Stimulated activated CD8-positive, alpha-beta memory T cell treated with anti-CD3 and anti-CD28 coated beads, Interleukin-15, amount 100 ng/mL, for 48 hours (primary cell): ENCODE measurements at regions not wholly inside any gene's neighbourhood (a gene's known extent, or its start where the extent isn't known, plus 50 kb on each side); places are given as distances from the start of the nearest gene placed in this dataset.
"Not testable (repeated sequence)": the region's sequence is repeated elsewhere in the genome, so short reads cannot be mapped to it uniquely, and the experiment has no call there.

Source experiments
- DNase-seq, 2 donors: peaks; one replicate each; pipeline ENCODE4 v3.0.0-alpha.2; 2020; ENCODE audit warnings: low read depth in 2 of 2

DNA sequence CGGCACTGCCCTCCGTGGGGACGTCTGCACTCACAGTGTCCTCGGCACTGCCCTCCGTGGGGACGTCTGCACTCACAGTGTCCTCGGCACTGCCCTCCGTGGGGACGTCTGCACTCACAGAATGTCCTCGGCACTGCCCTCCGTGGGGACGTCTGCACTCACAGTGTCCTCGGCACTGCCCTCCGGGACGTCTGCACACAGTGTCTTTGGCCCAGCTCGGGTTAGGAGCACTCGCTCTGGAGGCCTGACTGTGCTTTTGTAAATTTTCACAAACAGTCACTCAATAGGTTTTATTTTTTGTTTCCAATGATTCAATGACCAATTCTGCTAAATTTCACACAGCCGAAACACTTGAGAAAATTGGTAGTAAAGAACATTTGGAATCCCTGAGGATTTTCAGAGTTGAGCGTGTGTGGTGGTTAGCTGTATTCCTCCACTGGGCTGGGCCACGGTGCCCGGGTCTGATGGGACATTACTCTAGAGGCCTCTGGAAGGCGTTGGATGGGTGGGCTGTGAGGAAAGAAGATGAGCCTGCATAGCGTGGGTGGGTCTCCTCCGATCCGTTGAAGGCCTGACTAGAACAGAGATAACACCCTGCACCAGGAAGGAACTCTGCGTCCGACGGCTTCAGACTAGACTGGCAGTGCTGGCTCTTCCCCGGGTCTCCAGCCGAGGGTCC, 134.8 kb downstream of the RTP5 start:
- no peak for DNase-seq

DNA sequence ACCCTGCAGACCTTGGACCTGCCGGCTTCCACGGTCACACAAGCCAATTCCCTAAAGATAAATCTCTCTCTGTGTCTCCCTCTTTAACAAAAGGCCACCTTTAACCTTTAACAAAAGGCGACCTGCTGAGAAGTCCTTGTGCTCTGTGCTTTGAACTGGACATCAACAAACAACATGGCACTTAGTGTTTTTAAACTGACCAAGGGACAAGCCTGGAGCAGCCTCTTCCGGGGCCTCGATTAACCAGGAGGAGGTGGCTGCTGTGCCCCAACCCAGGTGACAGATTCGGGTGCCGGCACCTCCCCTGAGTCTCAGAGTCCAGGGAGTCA, 135.3 kb downstream of the RTP5 start:
- no peak for DNase-seq

DNA sequence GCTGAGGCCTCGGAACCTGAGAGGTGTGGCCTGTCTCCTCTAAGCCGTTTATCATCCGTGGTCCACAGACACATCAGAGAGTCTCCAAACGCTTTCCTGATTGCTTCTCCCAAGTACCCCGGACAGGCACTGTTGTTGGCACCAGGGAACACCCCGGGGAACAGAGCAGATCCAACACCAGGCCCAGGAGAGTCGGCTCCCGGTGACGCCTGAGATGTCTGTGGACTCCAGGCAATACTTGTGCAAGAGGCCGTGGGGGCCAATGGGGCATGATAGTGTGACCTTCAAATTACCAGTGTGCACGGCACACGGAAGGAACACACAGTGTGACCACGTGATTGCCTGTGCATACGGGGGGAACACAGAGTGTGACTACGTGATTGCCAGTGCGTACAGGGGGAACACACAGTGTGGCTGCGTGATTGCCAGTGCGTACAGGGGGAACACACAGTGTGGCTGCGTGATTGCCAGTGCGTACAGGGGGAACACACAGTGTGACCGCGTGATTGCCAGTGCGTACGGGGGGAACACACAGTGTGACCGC, 136.6 kb downstream of the RTP5 start:
- not testable (repeated sequence) for DNase-seq

DNA sequence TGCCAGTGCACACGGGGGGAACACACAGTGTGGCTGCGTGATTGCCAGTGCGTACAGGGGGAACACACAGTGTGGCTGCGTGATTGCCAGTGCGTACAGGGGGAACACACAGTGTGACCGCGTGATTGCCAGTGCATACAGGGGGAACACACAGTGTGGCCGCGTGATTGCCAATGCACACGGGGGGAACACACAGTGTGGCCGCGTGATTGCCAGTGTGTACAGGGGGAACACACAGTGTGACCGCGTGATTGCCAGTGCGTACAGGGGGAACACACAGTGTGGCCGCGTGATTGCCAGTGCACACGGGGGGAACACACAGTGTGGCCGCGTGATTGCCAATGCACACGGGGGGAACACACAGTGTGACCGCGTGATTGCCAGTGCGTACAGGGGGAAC, 139.4 kb downstream of the RTP5 start:
- DNase-seq, result not testable (repeated sequence)

DNA sequence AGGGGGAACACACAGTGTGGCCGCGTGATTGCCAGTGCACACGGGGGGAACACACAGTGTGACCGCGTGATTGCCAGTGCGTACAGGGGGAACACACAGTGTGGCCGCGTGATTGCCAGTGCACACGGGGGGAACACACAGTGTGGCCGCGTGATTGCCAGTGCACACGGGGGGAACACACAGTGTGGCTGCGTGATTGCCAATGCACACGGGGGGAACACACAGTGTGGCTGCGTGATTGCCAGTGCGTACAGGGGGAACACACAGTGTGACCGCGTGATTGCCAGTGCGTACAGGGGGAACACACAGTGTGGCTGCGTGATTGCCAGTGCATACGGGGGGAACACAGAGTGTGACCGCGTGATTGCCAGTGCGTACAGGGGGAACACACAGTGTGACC, 140.3 kb downstream of the RTP5 start:
- DNase-seq, result not testable (repeated sequence)

DNA sequence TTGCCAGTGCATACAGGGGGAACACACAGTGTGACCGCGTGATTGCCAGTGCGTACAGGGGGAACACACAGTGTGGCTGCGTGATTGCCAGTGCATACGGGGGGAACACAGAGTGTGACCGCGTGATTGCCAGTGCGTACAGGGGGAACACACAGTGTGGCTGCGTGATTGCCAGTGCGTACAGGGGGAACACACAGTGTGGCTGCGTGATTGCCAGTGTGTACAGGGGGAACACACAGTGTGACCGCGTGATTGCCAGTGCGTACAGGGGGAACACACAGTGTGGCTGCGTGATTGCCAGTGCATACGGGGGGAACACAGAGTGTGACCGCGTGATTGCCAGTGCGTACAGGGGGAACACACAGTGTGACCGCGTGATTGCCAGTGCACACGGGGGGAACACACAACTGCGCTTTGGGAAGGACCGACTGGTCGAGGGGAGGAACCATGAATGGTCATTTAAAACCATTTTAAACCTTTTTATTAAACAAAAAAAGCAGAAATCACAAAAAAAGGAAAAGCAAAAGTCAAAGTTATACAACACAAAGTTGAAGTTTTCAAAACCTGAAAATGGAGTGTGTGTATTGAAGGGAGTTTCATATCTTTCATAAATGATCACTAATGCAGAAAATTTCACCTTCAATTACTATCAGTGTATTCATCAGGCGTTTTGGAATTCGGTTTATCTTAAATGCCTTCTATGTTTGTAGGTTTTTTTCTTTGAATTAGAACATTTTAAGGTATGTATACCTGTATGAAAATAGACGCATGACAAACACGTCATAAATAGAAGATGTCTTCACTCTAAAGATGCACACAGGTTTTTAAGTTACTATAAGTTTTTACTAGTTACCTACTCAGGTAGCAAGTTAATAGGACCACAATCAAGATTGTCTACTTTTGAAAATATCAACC, 141.0 kb downstream of the RTP5 start:
- not testable (repeated sequence) for DNase-seq

DNA sequence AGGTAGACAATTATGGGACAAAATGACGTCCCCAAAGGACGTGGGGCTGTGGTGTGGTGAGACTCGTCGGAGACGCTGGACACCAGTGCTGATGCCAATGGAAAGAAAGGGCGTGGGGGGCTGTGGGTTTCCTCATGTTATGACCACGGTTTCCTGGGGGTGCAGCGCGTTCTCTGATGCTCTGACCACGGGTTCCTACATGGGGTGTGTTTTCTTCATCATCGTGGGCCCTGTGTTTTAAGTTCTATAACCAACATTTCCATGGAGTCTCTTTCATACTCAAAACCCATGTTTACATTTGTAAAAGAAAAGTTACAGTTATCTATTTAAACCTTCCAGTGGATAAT, 141.6 kb downstream of the RTP5 start:
- peak; percentile 13 to 16 for DNase-seq

DNA sequence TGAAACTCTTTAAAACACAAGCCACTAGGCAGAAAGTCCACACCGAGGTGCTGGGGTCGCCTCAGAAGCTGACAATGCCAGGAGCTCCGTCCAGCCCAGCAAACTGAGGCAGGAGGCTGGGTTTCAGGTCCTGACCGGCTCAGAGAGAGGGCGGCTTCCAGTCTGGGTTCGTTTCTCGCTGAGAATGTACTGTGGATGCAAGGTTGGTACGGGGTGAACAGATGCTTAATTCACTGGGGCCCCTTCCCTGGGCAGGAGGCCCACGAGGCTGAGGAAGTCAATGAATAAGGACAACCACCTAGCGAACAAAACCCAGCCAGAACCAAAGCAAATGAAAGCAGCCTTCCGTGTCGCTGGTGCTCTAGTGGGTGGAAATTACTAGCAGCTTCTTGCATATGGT, 142.0 kb downstream of the RTP5 start:
- no peak for DNase-seq

DNA sequence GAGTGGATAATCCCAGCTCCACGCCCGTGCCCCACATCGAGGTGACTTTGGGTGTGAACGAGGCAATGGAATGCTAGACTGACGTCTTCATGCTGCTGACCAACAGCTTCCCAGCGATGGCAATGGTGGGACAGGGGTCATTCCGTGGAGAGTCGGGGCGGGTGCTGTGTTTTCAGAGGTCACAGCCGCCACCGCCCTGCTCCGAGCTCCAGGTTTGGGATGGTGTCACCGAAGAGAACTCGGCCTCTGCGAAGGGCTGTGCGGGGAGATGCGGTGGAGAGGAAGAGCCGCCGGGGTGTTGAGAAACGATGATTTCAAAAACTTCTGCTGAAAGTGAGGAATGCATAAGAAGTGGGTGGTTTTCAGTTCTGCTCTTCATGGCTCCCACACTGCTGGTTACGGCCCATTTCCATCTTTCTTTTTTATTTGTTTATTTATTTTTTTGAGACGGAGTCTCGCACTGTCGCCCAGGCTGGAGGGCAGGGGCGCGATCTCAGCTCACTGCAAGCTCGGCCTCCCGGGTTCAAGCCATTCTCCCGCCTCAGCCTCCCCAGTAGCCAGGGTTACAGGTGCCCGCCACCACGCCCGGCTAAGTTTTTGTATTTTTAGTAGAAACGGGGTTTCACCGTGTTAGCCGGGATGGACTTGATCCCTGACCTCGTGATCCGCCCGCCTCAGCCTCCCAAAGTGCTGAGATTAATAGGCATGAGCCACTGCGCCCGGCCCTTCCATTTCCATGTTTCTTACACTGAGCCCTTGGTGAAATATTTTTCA, 142.6 kb downstream of the RTP5 start:
- DNase-seq, result no peak

DNA sequence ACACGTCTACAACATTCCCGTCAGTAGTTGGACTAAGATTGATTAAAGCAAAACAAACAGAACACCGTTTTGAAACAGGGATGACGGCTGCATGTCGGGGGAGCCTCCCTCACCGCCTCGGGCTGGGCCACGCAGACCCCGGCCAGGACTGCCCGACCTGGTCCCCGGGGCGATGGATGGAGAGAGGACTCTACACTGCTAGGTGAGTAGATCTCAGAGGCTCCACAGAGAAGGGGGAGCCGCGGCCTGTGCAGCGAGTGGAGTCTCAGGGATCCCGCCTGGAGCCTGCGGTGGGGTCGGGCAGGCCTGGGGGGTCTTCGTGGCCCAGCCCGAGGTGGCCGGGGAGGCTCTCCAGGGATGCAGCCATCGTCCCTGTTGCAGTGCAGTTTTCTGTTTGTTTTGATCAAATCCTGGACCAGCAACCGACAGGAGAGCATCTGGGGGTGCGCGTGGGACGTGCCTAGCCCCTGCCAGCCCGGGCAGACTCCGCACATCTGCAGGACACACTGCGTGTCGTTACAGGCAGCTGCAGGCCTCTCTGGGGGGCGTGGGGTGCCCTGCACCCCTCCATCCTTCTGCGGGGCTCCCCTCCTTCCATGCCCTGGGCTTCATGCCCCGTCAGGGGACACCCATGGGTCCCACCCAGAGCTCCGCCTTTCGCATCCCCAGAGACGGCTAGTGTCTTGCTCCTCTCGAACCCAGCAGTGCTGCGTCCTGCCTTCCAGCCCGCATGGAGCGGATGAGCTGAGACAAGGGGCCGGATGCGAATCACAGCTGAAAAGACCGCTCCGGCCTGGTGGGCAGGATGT, 143.6 kb downstream of the RTP5 start:
- no peak for DNase-seq

DNA sequence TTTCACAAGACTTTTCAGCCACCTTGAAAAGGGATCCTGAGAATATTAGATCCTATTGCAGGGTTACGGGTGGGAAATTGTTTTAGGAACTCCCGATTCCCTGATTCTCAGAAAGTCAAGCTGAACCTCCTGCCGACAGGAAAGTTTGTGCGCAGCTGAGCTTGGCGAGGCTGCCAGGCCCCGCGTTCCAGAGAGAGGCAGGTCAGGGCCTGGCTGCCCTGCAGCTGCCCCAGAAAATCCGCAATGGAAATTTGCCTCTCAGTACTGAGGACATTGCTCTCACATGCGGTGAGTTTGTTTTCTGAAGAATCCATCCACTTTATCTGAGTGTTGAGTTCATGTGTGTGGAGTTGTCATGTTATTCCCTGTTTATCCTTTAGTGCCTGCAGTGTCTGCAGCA, 144.2 kb downstream of the RTP5 start:
- no peak for DNase-seq

DNA sequence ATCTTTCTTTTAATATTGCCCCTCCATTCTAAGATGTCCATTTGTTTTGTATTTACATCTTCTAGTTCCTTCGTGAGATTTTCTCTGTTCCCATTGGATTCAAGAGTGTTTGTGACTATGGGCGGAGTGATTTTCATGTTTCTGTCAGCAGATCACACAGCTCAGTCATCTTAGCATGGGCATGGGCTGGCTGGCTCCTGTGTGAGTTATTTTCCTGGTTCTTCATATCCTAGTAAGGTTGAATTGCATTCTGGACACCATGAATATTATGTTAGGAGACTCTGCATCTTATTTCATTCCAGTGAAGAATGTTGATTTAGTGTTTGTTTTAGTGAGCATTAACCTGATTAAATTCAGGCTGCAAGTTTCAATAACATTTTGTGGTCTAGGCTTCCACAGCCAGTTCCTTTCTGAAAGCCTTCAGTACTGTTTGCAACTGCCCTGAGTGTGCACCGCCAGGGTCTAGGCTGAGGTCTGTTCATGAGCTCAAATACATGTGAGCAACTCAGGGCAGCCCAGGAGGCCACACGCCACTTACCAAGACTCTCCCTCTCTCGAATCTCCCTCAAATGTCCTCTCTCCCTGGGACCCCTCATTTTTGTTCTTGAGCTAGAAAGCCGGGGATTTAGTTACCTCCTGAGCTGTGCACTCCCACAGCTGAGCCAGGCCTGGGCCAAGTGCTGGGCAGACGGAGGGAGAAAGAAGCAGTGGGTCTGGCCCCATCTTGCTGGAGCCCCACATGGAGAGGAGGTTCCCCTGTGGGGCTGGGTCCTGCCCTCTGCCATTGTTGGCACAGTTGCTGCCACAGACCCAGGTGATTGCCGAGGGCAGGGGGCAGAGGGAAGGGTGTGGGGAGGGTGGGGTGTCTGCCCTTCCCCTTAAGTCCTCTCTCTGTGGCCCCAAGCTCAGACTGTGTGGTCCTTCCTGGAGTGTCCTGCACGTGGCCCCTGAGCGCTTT, 145.9 kb downstream of the RTP5 start:
- DNase-seq, result no peak

DNA sequence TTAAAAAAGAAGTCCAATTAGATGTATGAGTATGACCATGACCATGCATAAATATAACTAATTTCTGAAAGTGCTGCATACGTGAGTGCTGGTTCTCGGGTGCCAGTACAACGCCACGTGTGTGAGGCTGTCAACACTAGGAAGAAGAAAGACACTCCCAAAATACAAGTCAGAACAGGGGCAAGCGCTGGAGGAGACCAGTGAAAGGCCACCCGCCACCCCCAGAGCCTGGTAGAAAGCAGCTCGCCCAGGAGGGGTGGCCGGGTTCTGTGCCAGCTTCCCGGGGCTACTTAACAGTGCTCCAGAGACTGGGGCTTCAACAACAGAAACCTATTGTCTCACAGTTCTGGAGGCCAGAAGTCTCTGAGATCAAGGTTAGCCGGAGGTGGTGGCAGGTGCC, 147.6 kb downstream of the RTP5 start:
- no peak for DNase-seq

DNA sequence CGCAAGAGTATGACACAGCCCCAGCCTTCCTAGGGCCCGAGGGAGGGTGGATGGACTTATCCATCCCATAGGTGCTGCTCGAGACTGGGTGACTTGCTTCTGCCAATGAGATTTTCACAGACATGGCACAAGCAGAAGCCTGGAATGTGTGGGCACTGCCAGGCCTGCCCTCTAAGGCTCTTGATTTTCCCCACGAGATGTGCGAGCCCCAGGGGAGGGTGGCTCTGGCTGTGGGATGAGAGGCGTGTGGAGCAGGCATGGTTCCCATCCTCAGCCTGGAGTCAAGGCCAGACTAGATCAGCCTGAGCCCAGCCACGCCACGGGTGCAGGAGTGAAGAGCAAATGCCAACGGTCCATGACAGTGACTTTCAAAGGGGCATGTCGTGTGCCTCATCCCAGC, 148.9 kb downstream of the RTP5 start:
- not testable (repeated sequence) for DNase-seq

DNA sequence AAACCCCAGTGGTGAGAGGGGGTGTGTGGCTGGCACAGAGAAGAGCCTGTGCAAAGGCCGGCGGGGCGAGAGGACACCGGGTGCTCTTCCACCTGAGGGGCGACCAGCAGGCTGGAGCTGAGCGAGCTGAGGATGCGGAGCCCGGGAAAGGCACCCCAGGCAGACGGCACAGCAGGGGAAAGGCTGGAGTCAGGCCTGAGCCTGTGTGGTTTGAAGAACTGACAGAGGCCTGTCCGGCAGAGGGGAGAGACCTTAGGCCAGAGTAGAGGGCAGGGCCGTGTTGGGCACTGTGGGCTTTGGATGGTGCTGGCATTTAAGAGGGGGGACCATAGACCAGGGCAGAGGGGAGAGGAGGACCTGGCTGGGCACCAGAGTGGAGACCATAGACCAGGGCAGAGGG, 149.8 kb downstream of the RTP5 start:
- DNase-seq, result no peak

DNA sequence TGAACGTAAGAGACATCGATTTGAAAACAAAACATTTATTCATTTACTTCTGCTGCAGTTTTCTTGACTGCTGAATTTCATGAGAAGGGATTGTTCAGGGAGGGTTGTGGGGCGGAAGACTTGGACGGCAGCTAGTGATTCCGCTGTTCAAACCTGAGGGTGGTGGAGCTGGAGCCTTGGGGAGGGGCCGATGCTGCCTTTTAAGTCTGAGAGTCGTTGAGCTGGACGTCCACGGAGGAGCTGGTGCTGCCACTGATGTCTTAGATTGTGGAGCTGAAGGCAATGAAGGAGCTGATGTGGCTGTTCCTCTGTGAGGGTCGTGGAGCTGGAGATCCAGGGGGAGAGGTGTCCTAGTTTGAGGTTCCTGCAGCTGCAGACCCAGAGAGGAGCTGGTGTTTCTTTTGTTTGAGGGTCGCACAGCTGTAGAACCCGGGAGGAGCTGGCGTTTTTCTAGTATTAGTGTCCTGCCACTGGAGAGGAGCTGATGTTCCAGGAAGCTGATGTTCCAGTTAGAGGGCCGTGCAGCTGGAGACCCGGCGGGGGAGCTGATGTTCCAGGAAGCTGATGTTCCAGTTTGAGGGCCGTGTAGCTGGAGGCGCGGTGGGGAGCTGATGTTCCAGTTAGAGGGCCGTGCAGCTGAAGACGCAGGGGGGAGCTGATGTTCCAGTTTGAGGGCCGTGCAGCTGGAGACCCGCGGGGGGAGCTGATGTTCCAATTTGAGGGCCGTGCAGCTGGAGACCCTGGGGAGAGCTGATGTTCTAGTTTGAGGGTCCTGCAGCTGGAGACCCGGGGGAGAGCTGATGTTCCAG, 150.9 kb downstream of the RTP5 start:
- DNase-seq, result no peak

DNA sequence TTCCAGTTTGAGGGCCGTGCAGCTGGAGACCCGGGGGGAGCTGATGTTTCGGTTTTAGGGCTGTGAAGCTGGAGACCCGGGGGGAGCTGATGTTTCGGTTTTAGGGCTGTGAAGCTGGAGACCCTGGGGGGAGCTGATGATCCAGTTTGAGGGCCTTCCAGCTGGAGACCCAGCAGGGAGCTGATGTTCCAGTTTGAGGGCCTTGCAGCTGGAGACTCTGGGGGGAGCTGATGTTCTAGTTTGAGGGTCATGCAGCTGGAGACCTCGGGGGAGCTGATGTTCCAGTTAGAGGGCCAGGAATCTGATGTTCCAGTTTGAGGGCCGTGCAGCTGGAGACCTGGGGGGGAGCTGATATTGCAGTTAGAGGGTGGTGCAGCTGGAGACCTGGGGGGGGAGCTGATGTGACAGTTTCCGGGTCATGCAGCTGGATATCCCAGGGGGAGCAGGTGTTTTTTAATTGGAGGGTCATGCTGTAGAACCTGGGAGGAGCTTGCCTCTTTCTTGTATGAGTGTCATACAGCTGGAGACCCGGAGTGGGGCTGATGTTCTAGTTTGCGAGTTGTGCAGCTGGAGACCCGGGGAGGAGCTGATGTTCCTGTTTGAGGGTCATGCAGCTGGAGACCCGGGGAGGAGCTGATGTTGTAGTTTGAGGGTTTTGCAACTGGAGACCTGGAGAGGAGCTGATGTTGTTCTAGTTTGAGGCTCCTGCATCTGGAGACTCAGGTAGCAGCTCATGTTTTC, 153.2 kb downstream of the RTP5 start:
- DNase-seq, result no peak

DNA sequence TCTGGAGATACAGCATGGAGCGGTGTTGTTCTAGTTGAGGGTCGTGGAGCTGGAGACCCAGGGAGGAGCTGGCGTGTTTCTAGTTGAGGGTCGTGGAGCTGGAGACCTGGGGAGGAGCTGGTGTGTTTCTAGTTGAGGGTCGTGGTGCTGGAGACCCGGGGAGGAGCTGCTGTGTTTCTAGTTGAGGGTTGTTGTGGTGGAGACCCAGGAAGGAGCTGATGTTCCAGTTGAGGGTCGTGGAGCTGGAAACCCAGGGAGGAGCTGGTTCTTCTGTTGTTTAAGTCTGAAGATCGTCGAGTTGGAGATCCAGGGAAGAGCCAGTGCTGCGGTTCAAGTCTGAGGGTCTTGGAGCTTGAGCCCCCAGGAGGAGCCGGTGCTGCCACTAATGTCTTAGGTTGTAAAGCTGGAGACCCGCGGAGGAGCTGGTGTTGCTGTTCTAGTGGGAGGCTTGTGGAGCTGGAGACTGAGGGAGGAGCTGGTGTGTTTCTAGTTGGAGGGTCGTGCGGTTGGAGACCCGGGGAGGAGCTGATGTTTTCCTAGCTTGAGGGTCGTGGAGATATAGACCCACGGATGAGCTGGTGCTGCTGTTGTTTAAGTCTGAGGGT, 155.3 kb downstream of the RTP5 start:
- no peak for DNase-seq
